HCT116 (cell line): ENCODE measurements at regions not wholly inside any gene's neighbourhood (a gene's known extent, or its start where the extent isn't known, plus 50 kb on each side); places are given as distances from the start of the nearest gene placed in this dataset.

Experiments
- ATAC-seq: fragments of 200-7000 bp; cut with Tn5 transposase; 2 replicates; pipeline ENCODE4 v1.9.1; 2020; ENCODE audit warnings: mild to moderate bottlenecking, moderate library complexity
- BruUV-seq: library from RNA; stranded (reverse); fragments of 400-500 nt; replicated peaks from 2 replicates; lab custom pipeline; 2021; lab: Mats Ljungman, UMichigan
- CTCF ChIA-PET: fragments of 300-600 bp; sonication (Branson Sonifier 250); formaldehyde crosslinking; loops from one replicate; lab custom pipeline; 2021; ENCODE audit warnings: antibody characterized with exemption; lab: Charles Lee
- POLR2A ChIA-PET: fragments of 300-600, 350-600 bp; sonication (Branson Sonifier 250); formaldehyde crosslinking; loops from one replicate; lab custom pipeline; 2021; ENCODE audit warnings: antibody characterized with exemption; lab: Charles Lee
- RAD21 ChIA-PET, 2 experiments: fragments of 300-600 bp; sonication (Branson Sonifier 250); formaldehyde crosslinking; loops; one replicate each; lab custom pipeline; 2023; ENCODE audit warnings: low total read pairs in 2 of 2; ENCODE audit not compliant: uncharacterized antibody in 2 of 2, unreplicated experiment in 2 of 2, low non-redundant PET in 1 of 2; lab: Charles Lee
- DNase-seq: peaks from one replicate; pipeline ENCODE4 v3.0.0-alpha.2; 2010; ENCODE audit warnings: low read depth, low spot score
- H2AFZ ChIP-seq: fragments of 200-600 bp; shearing (Covaris generic), sonication (generic); 2 replicates; pipeline ENCODE4 v1.6.1; 2017; ENCODE audit warnings: low read depth, mixed run types, mixed read lengths, antibody characterized with exemption, low read length; ENCODE audit not compliant: poor library complexity, severe bottlenecking
- H3K27ac ChIP-seq: 2 replicates; pipeline ENCODE4 v1.5.1; 2012; ENCODE audit warnings: low read depth, low read length
- H3K27me3 ChIP-seq: fragments of 200-600 bp; sonication (generic); 2 replicates; pipeline ENCODE4 v1.6.1; 2016; ENCODE audit warnings: mixed run types, low read length, mixed read lengths; ENCODE audit not compliant: insufficient read depth
- H3K36me3 ChIP-seq, 2 experiments: fragments of 200-500 bp in 1 of 2; fragments of 200-600 bp in 1 of 2; sonication (Bioruptor generic) in 1 of 2; sonication (generic) in 1 of 2; 2 replicates each; pipeline versions ENCODE4 v1.5.1 to v1.6.1; 2014 to 2016; ENCODE audit warnings: low read length in 2 of 2, inconsistent platforms in 1 of 2, mixed read lengths in 1 of 2, mixed run types in 1 of 2; ENCODE audit not compliant: insufficient read depth in 2 of 2, control insufficient read depth in 1 of 2
- H3K4me1 ChIP-seq, 2 experiments: fragments of 200-600 bp in 1 of 2; sonication (generic) in 1 of 2; 2 replicates each; pipeline versions ENCODE4 v1.5.1 to v1.6.1; 2012 to 2017; ENCODE audit warnings: low read length in 2 of 2, inconsistent platforms in 1 of 2, mild to moderate bottlenecking in 1 of 2, mixed read lengths in 1 of 2, mixed run types in 1 of 2, moderate library complexity in 1 of 2; ENCODE audit not compliant: insufficient read depth in 2 of 2, control insufficient read depth in 1 of 2
- H3K4me2 ChIP-seq: fragments of 200-600 bp; sonication (generic); 2 replicates; pipeline ENCODE4 v1.6.1; 2017; ENCODE audit warnings: mixed run types, low read length, mixed read lengths
- H3K4me3 ChIP-seq, 2 experiments: fragments of 200-600 bp in 1 of 2; sonication (generic) in 1 of 2; replicated peaks in 1 of 2; 2 replicates each; pipeline ENCODE4 v1.5.1; 2011 to 2016; ENCODE audit warnings: low read length in 2 of 2, control low read depth in 1 of 2, low read depth in 1 of 2, mild to moderate bottlenecking in 1 of 2, mixed read lengths in 1 of 2, mixed run types in 1 of 2
- H3K79me2 ChIP-seq: fragments of 200-600 bp; sonication (generic); 2 replicates; pipeline ENCODE4 v1.6.1; 2017; ENCODE audit warnings: mild to moderate bottlenecking, mixed run types, low read length, moderate library complexity, mixed read lengths; ENCODE audit not compliant: insufficient read depth
- H3K9ac ChIP-seq: fragments of 200-600 bp; sonication (generic); 2 replicates; pipeline ENCODE4 v1.6.1; 2016; ENCODE audit warnings: low read length, mixed read lengths
- H3K9me2 ChIP-seq: fragments of 200-600 bp; sonication (generic), shearing (Covaris generic); 2 replicates; pipeline ENCODE4 v1.6.1; 2017; ENCODE audit warnings: mixed run types, mild to moderate bottlenecking, moderate library complexity; ENCODE audit not compliant: insufficient read depth
- H3K9me3 ChIP-seq, 2 experiments: fragments of 200-500 bp in 1 of 2; fragments of 200-600 bp in 1 of 2; sonication (Bioruptor generic) in 1 of 2; sonication (generic) in 1 of 2; 2 replicates each; pipeline ENCODE4 v1.6.1; 2014 to 2017; ENCODE audit warnings: low read length in 2 of 2, mixed read lengths in 2 of 2, inconsistent platforms in 1 of 2, low read depth in 1 of 2, mild to moderate bottlenecking in 1 of 2, mixed run types in 1 of 2, moderate library complexity in 1 of 2; ENCODE audit not compliant: control insufficient read depth in 1 of 2, insufficient read depth in 1 of 2
- H4K20me1 ChIP-seq: fragments of 200-600 bp; sonication (generic), shearing (Covaris generic); 2 replicates; pipeline ENCODE4 v1.6.1; 2017; ENCODE audit warnings: mixed run types, mild to moderate bottlenecking, moderate library complexity; ENCODE audit not compliant: insufficient read depth
- ATF3 ChIP-seq: IDR thresholded peaks from 2 replicates; pipeline ENCODE4 v1.6.1; 2012
- CBX3 ChIP-seq: IDR thresholded peaks from 2 replicates; pipeline ENCODE4 v1.6.1; 2012; ENCODE audit warnings: low read depth
- EGR1 ChIP-seq: IDR thresholded peaks from 2 replicates; pipeline ENCODE4 v1.6.1; 2012; ENCODE audit warnings: low read depth
- EZH2 ChIP-seq: fragments of 200-600 bp; sonication (generic); IDR thresholded peaks from 2 replicates; pipeline ENCODE4 v1.6.1; 2017; ENCODE audit warnings: antibody characterized with exemption, mixed run types
- EZH2phosphoT487 ChIP-seq: fragments of 200-600 bp; IDR thresholded peaks from 2 replicates; pipeline ENCODE4 v1.6.1; 2018; ENCODE audit warnings: antibody characterized with exemption, borderline replicate concordance
- MAX ChIP-seq: IDR thresholded peaks from 2 replicates; pipeline ENCODE4 v1.6.1; 2012
- RAD21 ChIP-seq: IDR thresholded peaks from 2 replicates; pipeline ENCODE4 v1.6.1; 2012; ENCODE audit warnings: low read depth, mild to moderate bottlenecking
- intact Hi-C: fragments of 100-400 bp; cut with micrococcal nuclease; formaldehyde crosslinking; loops from 2 replicates; pipeline ENCODE4 v1.10.0; 2022
- TF ChIP-seq, protein P1 (sequence below), 3 experiments: fragments of 200-600 bp in 1 of 3; sonication (generic) in 1 of 3; IDR thresholded peaks in 2 of 3; conservative IDR thresholded peaks in 1 of 3; 2 replicates each; pipeline ENCODE4 v1.5.1; 2012 to 2017; ENCODE audit warnings: low read depth in 2 of 3, low read length in 2 of 3, antibody characterized with exemption in 1 of 3, borderline replicate concordance in 1 of 3, control low read depth in 1 of 3, mild to moderate bottlenecking in 1 of 3, mixed read lengths in 1 of 3, mixed run types in 1 of 3, moderate library complexity in 1 of 3; ENCODE audit not compliant: insufficient read depth in 1 of 3

DNA sequence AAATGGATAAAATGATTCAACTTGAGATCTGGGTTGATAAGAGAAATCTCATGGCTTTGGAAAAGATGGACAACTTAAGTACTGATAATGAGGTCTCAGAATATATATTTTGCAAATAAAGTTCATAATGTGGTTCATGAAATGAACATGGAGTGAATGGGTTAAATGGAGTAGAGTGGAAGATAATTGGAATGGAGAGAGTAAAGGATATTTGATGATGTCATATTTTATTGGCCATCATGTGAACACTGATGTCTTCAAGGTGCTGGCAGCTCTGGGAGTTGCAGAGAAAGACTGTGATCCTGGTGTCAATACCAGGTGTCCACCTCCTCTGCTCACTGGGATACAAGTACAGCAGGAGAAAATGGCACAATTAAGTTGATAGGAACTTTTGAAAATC lies 133.9 kb upstream of the ZXDA start (continued):
- TF ChIP-seq EZH2phosphoT487 (no peak), ATF3 (no peak), MAX (no peak), EGR1 (no peak), EZH2 (no peak)

DNA sequence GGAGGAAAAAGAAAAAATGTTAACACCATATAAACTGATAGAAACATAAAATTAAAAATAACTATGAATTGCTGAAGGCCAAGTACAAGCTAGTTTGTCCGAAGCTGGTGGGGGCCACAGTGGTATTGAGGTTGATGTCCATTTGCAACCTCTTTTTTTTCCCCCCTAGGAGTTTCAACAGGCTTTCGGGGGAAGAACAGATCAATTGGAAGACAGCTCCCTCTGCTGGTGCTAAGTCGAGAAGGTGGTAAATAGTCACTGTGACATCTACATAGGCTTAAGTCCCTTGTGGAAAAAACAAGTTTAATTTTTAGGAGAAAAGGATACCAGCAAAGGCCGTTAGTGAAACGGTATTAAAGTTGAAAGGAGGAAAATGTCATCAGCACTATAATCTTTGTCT lies 115.7 kb upstream of the ZXDA start:
- CTCF ChIA-PET, result no interaction called here
- no peak overlapping the region for H3K27ac ChIP-seq
- no peak for ATAC-seq
- no peaks in the 10 kb centered on the region for H3K27me3 ChIP-seq
- POLR2A ChIA-PET, result no interaction called here
- H2AFZ ChIP-seq, result no peak overlapping the region
- H3K4me2 ChIP-seq, result no peak overlapping the region
- H3K4me1 ChIP-seq, result no peaks in the 10 kb centered on the region
- no peaks in the 10 kb centered on the region for H3K9me3 ChIP-seq
- H3K9ac ChIP-seq, result no peak overlapping the region
- RAD21 ChIA-PET, result no interaction called here
- H3K79me2 ChIP-seq, result no peaks in the 10 kb centered on the region
- intact Hi-C loops, result loop anchor here (1.0 to 10.0 kb wide), 3 partner anchors 61 to 454 kb away; no protein-coding TSS in a partner anchor
- no peaks in the 10 kb centered on the region for H4K20me1 ChIP-seq
- TF ChIP-seq CBX3 (no peak), RAD21 (peak; percentile 39)
- TF ChIP-seq, protein P1, sequence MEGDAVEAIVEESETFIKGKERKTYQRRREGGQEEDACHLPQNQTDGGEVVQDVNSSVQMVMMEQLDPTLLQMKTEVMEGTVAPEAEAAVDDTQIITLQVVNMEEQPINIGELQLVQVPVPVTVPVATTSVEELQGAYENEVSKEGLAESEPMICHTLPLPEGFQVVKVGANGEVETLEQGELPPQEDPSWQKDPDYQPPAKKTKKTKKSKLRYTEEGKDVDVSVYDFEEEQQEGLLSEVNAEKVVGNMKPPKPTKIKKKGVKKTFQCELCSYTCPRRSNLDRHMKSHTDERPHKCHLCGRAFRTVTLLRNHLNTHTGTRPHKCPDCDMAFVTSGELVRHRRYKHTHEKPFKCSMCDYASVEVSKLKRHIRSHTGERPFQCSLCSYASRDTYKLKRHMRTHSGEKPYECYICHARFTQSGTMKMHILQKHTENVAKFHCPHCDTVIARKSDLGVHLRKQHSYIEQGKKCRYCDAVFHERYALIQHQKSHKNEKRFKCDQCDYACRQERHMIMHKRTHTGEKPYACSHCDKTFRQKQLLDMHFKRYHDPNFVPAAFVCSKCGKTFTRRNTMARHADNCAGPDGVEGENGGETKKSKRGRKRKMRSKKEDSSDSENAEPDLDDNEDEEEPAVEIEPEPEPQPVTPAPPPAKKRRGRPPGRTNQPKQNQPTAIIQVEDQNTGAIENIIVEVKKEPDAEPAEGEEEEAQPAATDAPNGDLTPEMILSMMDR (IDR thresholded peaks at IDR 0.05 in 2 of 3, conservative IDR thresholded peaks at IDR 0.05 in 1 of 3; ENCODE audit: borderline replicate concordance in 1 of 3, insufficient read depth in 1 of 3, low read depth in 2 of 3, low read length in 2 of 3), result peak; percentile 13 to 50 (median 37); a peak in 4 of 6 replicates
- no peaks in the 10 kb centered on the region for H3K36me3 ChIP-seq
- BruUV-seq, result no TSS peak
- H3K9me2 ChIP-seq, result no peaks in the 10 kb centered on the region
- peak; percentile 26 for DNase-seq
- H3K4me3 ChIP-seq, result no peak overlapping the region
